MM.1S (cell line): ENCODE measurements at regions not wholly inside any gene's neighbourhood (a gene's known extent, or its start where the extent isn't known, plus 50 kb on each side); places are given as distances from the start of the nearest gene placed in this dataset.

ENCODE experiments used
- DNase-seq: peaks from one replicate; pipeline ENCODE4 v3.0.0-alpha.2; 2015
- H2AFZ ChIP-seq: fragments of 300-600 bp; sonication (generic); 2 replicates; pipeline ENCODE4 v1.6.0; 2016; ENCODE audit warnings: antibody characterized with exemption, low read length
- H3F3A ChIP-seq: fragments of 300-600 bp; sonication (generic); 2 replicates; pipeline ENCODE4 v1.6.1; 2016; ENCODE audit warnings: mild to moderate bottlenecking, antibody characterized with exemption, low read length, moderate library complexity, mixed read lengths; ENCODE audit not compliant: insufficient read depth
- H3K27ac ChIP-seq: fragments of 300-600 bp; sonication (generic); 2 replicates; pipeline ENCODE4 v1.5.1; 2016; ENCODE audit warnings: mild to moderate bottlenecking, low read length
- H3K27me3 ChIP-seq: fragments of 300-600 bp; sonication (generic); replicated peaks from 2 replicates; pipeline ENCODE4 v1.6.0; 2016; ENCODE audit warnings: low read length; ENCODE audit not compliant: insufficient read depth
- H3K36me3 ChIP-seq: fragments of 300-600 bp; sonication (generic); replicated peaks from 2 replicates; pipeline ENCODE4 v1.6.1; 2016; ENCODE audit warnings: mild to moderate bottlenecking, low read length, mixed read lengths; ENCODE audit not compliant: insufficient read depth
- H3K4me1 ChIP-seq: fragments of 300-600 bp; sonication (generic); 2 replicates; pipeline ENCODE4 v1.6.1; 2016; ENCODE audit warnings: low read length, mixed read lengths
- H3K4me2 ChIP-seq: fragments of 300-600 bp; sonication (generic); 2 replicates; pipeline ENCODE4 v1.6.0; 2016; ENCODE audit warnings: low read depth, low read length
- H3K4me3 ChIP-seq: fragments of 300-600 bp; sonication (generic); 2 replicates; pipeline ENCODE4 v1.5.1; 2016; ENCODE audit warnings: low read length, mixed read lengths
- H3K79me2 ChIP-seq: fragments of 300-600 bp; sonication (generic); 2 replicates; pipeline ENCODE4 v1.6.1; 2016; ENCODE audit warnings: mixed run types, low read length, mixed read lengths
- H3K9ac ChIP-seq: fragments of 300-600 bp; sonication (generic); 2 replicates; pipeline ENCODE4 v1.6.1; 2016; ENCODE audit warnings: low read length, mixed read lengths
- H3K9me2 ChIP-seq: fragments of 300-600 bp; sonication (generic); replicated peaks from 2 replicates; pipeline ENCODE4 v1.6.1; 2016; ENCODE audit warnings: mild to moderate bottlenecking, low read length, mixed read lengths; ENCODE audit not compliant: insufficient read depth
- H3K9me3 ChIP-seq: fragments of 300-600 bp; sonication (generic); replicated peaks from 2 replicates; pipeline ENCODE4 v1.6.1; 2016; ENCODE audit warnings: mild to moderate bottlenecking, low read length, mixed read lengths; ENCODE audit not compliant: insufficient read depth
- H4K20me1 ChIP-seq: fragments of 300-600 bp; sonication (generic); 2 replicates; pipeline ENCODE4 v1.6.1; 2016; ENCODE audit warnings: mild to moderate bottlenecking, low read length, moderate library complexity, mixed read lengths; ENCODE audit not compliant: insufficient read depth
- CTCF ChIP-seq: fragments of 300-600 bp; sonication (generic); IDR thresholded peaks from 2 replicates; pipeline ENCODE4 v1.5.1; 2016; ENCODE audit warnings: antibody characterized with exemption, low read length, mixed read lengths
- EZH2 ChIP-seq: fragments of 300-600 bp; sonication (generic); optimal IDR thresholded peaks from 2 replicates; pipeline ENCODE3; 2017; ENCODE audit warnings: low read depth, mild to moderate bottlenecking, antibody characterized with exemption, low read length, mixed read lengths
- EZH2phosphoT487 ChIP-seq: fragments of 300-600 bp; sonication (generic); IDR thresholded peaks from 2 replicates; pipeline ENCODE4 v1.6.1; 2018; ENCODE audit warnings: antibody characterized with exemption, low read length

DNA sequence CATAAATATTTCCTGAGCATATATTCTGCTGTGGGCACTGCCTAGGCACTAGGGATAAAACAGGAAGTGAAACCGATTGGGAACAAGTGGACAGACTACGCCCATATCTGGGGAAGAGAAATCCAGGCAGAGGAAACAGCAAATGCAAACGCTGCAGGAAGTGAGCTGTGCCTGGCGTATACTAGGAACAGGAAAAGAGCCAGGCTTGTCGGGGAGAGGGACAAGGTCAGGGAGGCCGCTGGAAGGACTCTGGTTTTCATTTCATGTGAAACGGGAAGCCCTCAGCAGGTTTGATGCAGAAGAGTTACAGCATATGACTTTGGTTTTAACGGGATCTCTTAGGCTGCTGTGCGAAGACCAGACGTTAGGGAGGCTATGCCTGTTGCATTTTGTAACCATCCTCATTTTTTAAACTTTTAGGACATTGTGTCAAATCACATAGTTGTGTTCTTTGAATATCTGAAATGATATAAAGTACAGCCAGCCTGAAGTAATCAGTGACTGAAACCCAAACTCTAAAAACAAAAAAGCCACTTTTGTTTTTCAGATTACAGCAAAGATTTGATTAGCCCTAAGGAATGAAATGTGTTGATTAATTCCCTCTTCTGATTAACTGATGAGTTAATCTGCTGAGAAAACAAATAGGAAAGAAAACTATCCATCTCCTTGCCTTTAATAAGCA is 110.2 kb upstream of the PIEZO2 start:
- Histone ChIP-seq H3K27ac (no peak overlapping the region), H3K4me3 (no peak overlapping the region), H3K9me3 (no peaks in the 10 kb centered on the region), H3K36me3 (no peaks in the 10 kb centered on the region), H2AFZ (no peak overlapping the region), H3K27me3 (no peaks in the 10 kb centered on the region), H3K79me2 (no peaks in the 10 kb centered on the region), H3F3A (no peaks in the 10 kb centered on the region), H4K20me1 (no peaks in the 10 kb centered on the region), H3K4me2 (no peak overlapping the region), H3K9me2 (no peaks in the 10 kb centered on the region), H3K9ac (no peak overlapping the region), H3K4me1 (no peaks in the 10 kb centered on the region)
- TF ChIP-seq EZH2 (no peak), CTCF (no peak), EZH2phosphoT487 (no peak)
- DNase-seq = no peak

GRCh38 chr18:11258039-11258610 is 108.8 kb upstream of the PIEZO2 start:
- Histone ChIP-seq H3K36me3 (no peaks in the 10 kb centered on the region), H3F3A (no peaks in the 10 kb centered on the region), H3K4me3 (no peak overlapping the region), H3K9me3 (no peaks in the 10 kb centered on the region), H3K27ac (no peak overlapping the region), H3K27me3 (no peaks in the 10 kb centered on the region), H2AFZ (no peak overlapping the region), H3K9ac (no peak overlapping the region), H4K20me1 (no peaks in the 10 kb centered on the region), H3K9me2 (no peaks in the 10 kb centered on the region), H3K79me2 (no peaks in the 10 kb centered on the region), H3K4me1 (no peaks in the 10 kb centered on the region), H3K4me2 (no peak overlapping the region)
- TF ChIP-seq CTCF (no peak), EZH2phosphoT487 (no peak), EZH2 (no peak)
- DNase-seq = no peak

DNA sequence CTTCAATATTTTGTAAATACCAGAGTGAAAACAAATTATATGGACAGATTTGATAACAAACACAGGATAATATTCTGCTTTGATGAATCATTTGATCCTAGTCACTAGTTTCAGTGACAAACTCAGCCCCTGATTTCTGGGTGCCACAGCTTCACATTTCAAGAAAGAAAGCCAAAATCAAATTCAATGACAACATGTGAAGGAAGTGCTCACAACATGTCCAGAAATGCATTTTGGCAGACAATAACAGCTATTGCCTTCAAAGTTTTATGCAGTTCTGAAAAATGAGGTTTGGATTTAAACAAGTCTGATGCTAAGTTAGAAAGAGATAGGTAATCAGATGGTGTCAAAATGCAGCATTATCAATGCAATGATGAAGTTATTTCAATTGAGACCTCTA is 106.9 kb upstream of the PIEZO2 start:
- TF ChIP-seq CTCF = no peak
- TF ChIP-seq EZH2 = no peak
- TF ChIP-seq EZH2phosphoT487 = no peak
- DNase-seq = no peak
- H3K27ac ChIP-seq = no peak overlapping the region

More for the DNA sequence above, 106.9 kb upstream of the PIEZO2 start:
- Histone ChIP-seq H3K4me3 (no peak overlapping the region), H3K9me2 (no peaks in the 10 kb centered on the region), H4K20me1 (no peaks in the 10 kb centered on the region), H3K27me3 (no peaks in the 10 kb centered on the region), H2AFZ (no peak overlapping the region), H3K36me3 (no peaks in the 10 kb centered on the region), H3K9me3 (no peaks in the 10 kb centered on the region), H3K9ac (no peak overlapping the region), H3K79me2 (no peaks in the 10 kb centered on the region), H3K4me2 (no peak overlapping the region), H3K4me1 (no peaks in the 10 kb centered on the region), H3F3A (no peaks in the 10 kb centered on the region)
